ENCODE measurements at regions not wholly inside any gene's neighbourhood (a gene's known extent, or its start where the extent isn't known, plus 50 kb on each side); places are given as distances from the start of the nearest gene placed in this dataset.
"Not testable (repeated sequence)": the region's sequence is repeated elsewhere in the genome, so short reads cannot be mapped to it uniquely, and the experiment has no call there.

DNA sequence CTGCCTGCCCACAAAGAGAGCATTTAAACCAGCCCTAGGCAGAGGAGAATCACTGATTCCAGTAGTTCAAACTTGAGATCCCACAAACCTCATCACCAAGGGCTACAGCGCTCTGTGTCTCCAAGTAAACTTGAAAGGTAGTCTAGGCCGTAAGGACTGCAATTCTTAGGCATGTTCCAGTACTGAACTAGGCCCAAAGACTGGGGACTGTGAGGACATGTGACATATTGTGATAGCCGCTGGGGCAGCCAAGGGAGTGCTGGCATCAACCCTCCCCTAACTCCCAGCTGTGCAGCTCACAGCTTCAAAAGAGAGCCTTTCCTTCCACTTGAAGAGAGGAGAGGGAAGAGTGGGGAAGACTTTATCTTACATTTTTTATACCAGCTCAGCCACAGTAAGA lies 291.0 kb upstream of the PRR16 start:
- Histone ChIP-seq H3K27me3 (ENCODE audit: low read length) (no peaks in the 10 kb centered on the region; the same call in 1 of the 2 replicates), H4K20me1 (ENCODE audit: insufficient read depth, low read depth, low read length) (no peaks in the 10 kb centered on the region), H3K79me2 (ENCODE audit: low read length) (no peaks in the 10 kb centered on the region), H3K4me2 (ENCODE audit: low read depth, low read length, poor library complexity, severe bottlenecking) (no peak overlapping the region), H3K27ac (ENCODE audit: low read length) (no peak overlapping the region), H2AFZ (ENCODE audit: low read length) (no peak overlapping the region), H3K9ac (ENCODE audit: low read length) (no peak overlapping the region), H3K4me1 (ENCODE audit: low read length) (no peaks in the 10 kb centered on the region), H3K36me3 (ENCODE audit: insufficient read depth, low read length) (no peaks in the 10 kb centered on the region), H3K9me3 (ENCODE audit: low read length) (no peaks in the 10 kb centered on the region), H3K4me3 (ENCODE audit: low read length) (no peak overlapping the region), H3K9me2 (replicated peaks; ENCODE audit: insufficient read depth, low read length) (no peaks in the 10 kb centered on the region)
- DNase-seq: no peak

GRCh38 chr5:120174089-120174488 lies 290.0 kb upstream of the PRR16 start:
- no peak overlapping the region for H3K9ac ChIP-seq (ENCODE audit: low read length)
- H3K4me3 ChIP-seq (ENCODE audit: low read length): no peak overlapping the region
- H3K27ac ChIP-seq (ENCODE audit: low read length): no peak overlapping the region
- H4K20me1 ChIP-seq (ENCODE audit: insufficient read depth, low read depth, low read length): no peaks in the 10 kb centered on the region
- DNase-seq: no peak
- no peaks in the 10 kb centered on the region for H3K79me2 ChIP-seq (ENCODE audit: low read length)
- no peaks in the 10 kb centered on the region for H3K36me3 ChIP-seq (ENCODE audit: insufficient read depth, low read length)
- H2AFZ ChIP-seq (ENCODE audit: low read length): no peak overlapping the region
- no peak overlapping the region for H3K4me2 ChIP-seq (ENCODE audit: low read depth, low read length, poor library complexity, severe bottlenecking)
- no peaks in the 10 kb centered on the region for H3K9me3 ChIP-seq (ENCODE audit: low read length)
- no peaks in the 10 kb centered on the region for H3K4me1 ChIP-seq (ENCODE audit: low read length)
- H3K27me3 ChIP-seq (ENCODE audit: low read length): no peaks in the 10 kb centered on the region
- H3K9me2 ChIP-seq (replicated peaks; ENCODE audit: insufficient read depth, low read length): no peaks in the 10 kb centered on the region

- H3K4me1 ChIP-seq (ENCODE audit: low read length); H3K4me3 ChIP-seq (ENCODE audit: low read length); H3K9ac ChIP-seq (ENCODE audit: low read length); H2AFZ ChIP-seq (ENCODE audit: low read length); H3K9me2 ChIP-seq (replicated peaks; ENCODE audit: insufficient read depth, low read length); H3K27ac ChIP-seq (ENCODE audit: low read length); H3K79me2 ChIP-seq (ENCODE audit: low read length); DNase-seq; H3K4me2 ChIP-seq (ENCODE audit: low read depth, low read length, poor library complexity, severe bottlenecking); H3K36me3 ChIP-seq (ENCODE audit: insufficient read depth, low read length); H4K20me1 ChIP-seq (ENCODE audit: insufficient read depth, low read depth, low read length); H3K27me3 ChIP-seq (ENCODE audit: low read length); H3K9me3 ChIP-seq (ENCODE audit: low read length): not testable (repeated sequence)
Observed at GRCh38 chr5:120181238-120181637, 282.9 kb upstream of the PRR16 start.

- DNase-seq; H3K9me3 ChIP-seq (ENCODE audit: low read length); H3K9ac ChIP-seq (ENCODE audit: low read length); H3K27me3 ChIP-seq (ENCODE audit: low read length); H3K27ac ChIP-seq (ENCODE audit: low read length); H2AFZ ChIP-seq (ENCODE audit: low read length); H4K20me1 ChIP-seq (ENCODE audit: insufficient read depth, low read depth, low read length); H3K4me2 ChIP-seq (ENCODE audit: low read depth, low read length, poor library complexity, severe bottlenecking); H3K36me3 ChIP-seq (ENCODE audit: insufficient read depth, low read length); H3K4me1 ChIP-seq (ENCODE audit: low read length); H3K4me3 ChIP-seq (ENCODE audit: low read length); H3K79me2 ChIP-seq (ENCODE audit: low read length); H3K9me2 ChIP-seq (replicated peaks; ENCODE audit: insufficient read depth, low read length): not testable (repeated sequence)
Observed at GRCh38 chr5:120194650-120195049, 269.4 kb upstream of the PRR16 start.

- Histone ChIP-seq H2AFZ (ENCODE audit: low read length) (no peak overlapping the region), H3K4me3 (ENCODE audit: low read length) (no peak overlapping the region), H3K27ac (ENCODE audit: low read length) (no peak overlapping the region), H3K4me1 (ENCODE audit: low read length) (no peaks in the 10 kb centered on the region), H3K79me2 (ENCODE audit: low read length) (no peaks in the 10 kb centered on the region), H3K9me2 (replicated peaks; ENCODE audit: insufficient read depth, low read length) (no peaks in the 10 kb centered on the region; the same call in 1 of the 2 replicates), H3K27me3 (ENCODE audit: low read length) (no peaks in the 10 kb centered on the region), H3K4me2 (ENCODE audit: low read depth, low read length, poor library complexity, severe bottlenecking) (no peak overlapping the region), H3K9ac (ENCODE audit: low read length) (no peak overlapping the region), H4K20me1 (ENCODE audit: insufficient read depth, low read depth, low read length) (no peaks in the 10 kb centered on the region), H3K9me3 (ENCODE audit: low read length) (no peaks in the 10 kb centered on the region), H3K36me3 (ENCODE audit: insufficient read depth, low read length) (no peaks in the 10 kb centered on the region)
- no peak for DNase-seq
Observed at GRCh38 chr5:120199559-120199958, 264.5 kb upstream of the PRR16 start.

DNA sequence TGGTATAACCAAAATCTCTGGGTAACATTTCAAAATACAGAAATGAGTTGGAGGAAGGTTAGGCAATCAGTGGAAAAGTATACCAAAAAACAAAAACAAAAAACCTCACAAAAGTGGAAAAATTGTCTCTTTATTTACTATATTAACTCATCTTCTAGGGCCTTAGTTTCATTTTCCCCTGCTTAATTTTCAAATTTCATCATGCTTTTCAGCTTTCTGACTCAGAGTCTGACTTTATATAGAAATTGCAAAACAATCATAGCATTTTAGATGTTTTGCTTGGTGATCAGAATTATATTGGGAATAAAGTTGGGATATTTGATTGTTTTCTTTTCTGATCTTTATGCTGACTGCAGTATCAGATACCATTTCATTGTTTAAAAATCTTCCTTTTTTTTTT lies 257.0 kb upstream of the PRR16 start:
- no peak for DNase-seq
- no peak overlapping the region for H3K9ac ChIP-seq (ENCODE audit: low read length)
- H2AFZ ChIP-seq (ENCODE audit: low read length): no peak overlapping the region
- H4K20me1 ChIP-seq (ENCODE audit: insufficient read depth, low read depth, low read length): no peaks in the 10 kb centered on the region
- no peaks in the 10 kb centered on the region for H3K27me3 ChIP-seq (ENCODE audit: low read length)
- no peaks in the 10 kb centered on the region for H3K9me2 ChIP-seq (replicated peaks; ENCODE audit: insufficient read depth, low read length)
- no peaks in the 10 kb centered on the region for H3K79me2 ChIP-seq (ENCODE audit: low read length)
- H3K4me3 ChIP-seq (ENCODE audit: low read length): no peak overlapping the region
- no peak overlapping the region for H3K27ac ChIP-seq (ENCODE audit: low read length)
- no peaks in the 10 kb centered on the region for H3K4me1 ChIP-seq (ENCODE audit: low read length)
- no peak overlapping the region for H3K4me2 ChIP-seq (ENCODE audit: low read depth, low read length, poor library complexity, severe bottlenecking)
- no peaks in the 10 kb centered on the region for H3K9me3 ChIP-seq (ENCODE audit: low read length)
- no peaks in the 10 kb centered on the region for H3K36me3 ChIP-seq (ENCODE audit: insufficient read depth, low read length)

DNA sequence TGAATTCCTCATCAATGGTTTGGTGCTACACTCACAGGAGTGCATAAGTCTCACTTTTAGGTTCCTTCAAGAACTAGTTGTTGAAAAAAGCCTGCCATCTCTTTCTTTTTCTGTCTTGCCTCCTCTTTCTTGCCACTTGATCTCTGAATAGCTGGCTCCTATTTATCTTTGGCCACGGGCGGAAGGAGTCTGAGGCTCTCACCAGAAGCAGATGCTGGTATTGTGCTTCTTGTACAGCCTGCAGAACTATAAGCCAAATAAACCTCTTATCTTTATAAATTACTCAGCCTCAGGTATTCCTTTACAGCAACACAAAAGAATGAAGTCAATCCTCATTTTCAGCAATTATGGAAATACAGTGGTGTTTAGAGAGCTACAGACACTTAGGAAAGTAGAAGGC lies 247.1 kb upstream of the PRR16 start:
- H2AFZ ChIP-seq (ENCODE audit: low read length): no peak overlapping the region
- H3K9me2 ChIP-seq (replicated peaks; ENCODE audit: insufficient read depth, low read length): no peaks in the 10 kb centered on the region
- no peaks in the 10 kb centered on the region for H3K4me1 ChIP-seq (ENCODE audit: low read length)
- H4K20me1 ChIP-seq (ENCODE audit: insufficient read depth, low read depth, low read length): no peaks in the 10 kb centered on the region
- H3K9ac ChIP-seq (ENCODE audit: low read length): no peak overlapping the region
- no peak overlapping the region for H3K4me2 ChIP-seq (ENCODE audit: low read depth, low read length, poor library complexity, severe bottlenecking)
- H3K79me2 ChIP-seq (ENCODE audit: low read length): no peaks in the 10 kb centered on the region
- H3K4me3 ChIP-seq (ENCODE audit: low read length): no peak overlapping the region
- H3K27me3 ChIP-seq (ENCODE audit: low read length): no peaks in the 10 kb centered on the region
- no peaks in the 10 kb centered on the region for H3K36me3 ChIP-seq (ENCODE audit: insufficient read depth, low read length)
- H3K27ac ChIP-seq (ENCODE audit: low read length): no peak overlapping the region
- no peaks in the 10 kb centered on the region for H3K9me3 ChIP-seq (ENCODE audit: low read length)
- no peak for DNase-seq

DNA sequence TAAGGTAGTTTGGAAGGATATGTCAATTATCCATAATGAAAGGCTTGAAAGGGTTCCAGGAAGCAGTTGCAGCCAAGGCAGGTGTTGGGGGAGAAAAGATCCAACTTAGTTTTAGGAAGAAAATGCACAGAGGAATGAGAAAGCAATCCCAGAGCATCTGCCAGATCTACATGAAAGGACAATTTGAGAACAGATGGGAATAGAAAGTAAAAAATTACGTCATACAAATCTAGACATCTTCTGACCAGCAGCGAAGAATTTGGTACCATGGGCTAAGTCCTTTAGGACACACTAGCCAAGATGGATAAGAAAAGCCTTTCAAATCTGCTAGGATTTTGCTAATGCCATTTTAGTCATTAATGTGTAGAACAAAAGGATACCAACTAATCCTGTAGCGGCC lies 244.1 kb upstream of the PRR16 start:
- Histone ChIP-seq H3K79me2 (ENCODE audit: low read length) (no peaks in the 10 kb centered on the region), H3K4me3 (ENCODE audit: low read length) (no peak overlapping the region), H3K4me2 (ENCODE audit: low read depth, low read length, poor library complexity, severe bottlenecking) (no peak overlapping the region), H4K20me1 (ENCODE audit: insufficient read depth, low read depth, low read length) (no peaks in the 10 kb centered on the region), H2AFZ (ENCODE audit: low read length) (no peak overlapping the region), H3K36me3 (ENCODE audit: insufficient read depth, low read length) (no peaks in the 10 kb centered on the region), H3K4me1 (ENCODE audit: low read length) (no peaks in the 10 kb centered on the region), H3K9me3 (ENCODE audit: low read length) (no peaks in the 10 kb centered on the region), H3K9ac (ENCODE audit: low read length) (no peak overlapping the region), H3K9me2 (replicated peaks; ENCODE audit: insufficient read depth, low read length) (no peaks in the 10 kb centered on the region), H3K27ac (ENCODE audit: low read length) (no peak overlapping the region), H3K27me3 (ENCODE audit: low read length) (no peaks in the 10 kb centered on the region)
- DNase-seq: no peak

DNA sequence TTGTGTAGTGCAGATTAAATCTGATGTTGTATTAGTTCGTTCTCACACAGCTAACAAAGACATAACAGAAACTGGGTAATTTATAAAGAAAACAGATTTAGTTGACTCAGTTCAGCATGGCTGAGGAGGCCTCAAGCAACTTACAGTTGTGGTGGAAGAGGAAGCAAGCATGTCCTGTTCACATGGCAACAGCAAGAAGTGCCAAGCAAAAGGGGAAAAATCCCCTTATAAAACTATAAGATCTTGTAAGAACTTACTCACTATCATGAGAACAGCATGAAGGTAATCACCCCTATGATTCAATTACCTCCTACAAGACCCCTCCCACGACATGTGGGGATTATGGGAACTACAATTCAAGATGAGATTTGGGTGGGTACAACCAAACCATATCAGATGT lies 238.6 kb upstream of the PRR16 start:
- Histone ChIP-seq H3K27ac (ENCODE audit: low read length) (no peak overlapping the region), H3K4me2 (ENCODE audit: low read depth, low read length, poor library complexity, severe bottlenecking) (no peak overlapping the region), H3K4me3 (ENCODE audit: low read length) (no peak overlapping the region), H3K9ac (ENCODE audit: low read length) (no peak overlapping the region), H3K36me3 (ENCODE audit: insufficient read depth, low read length) (no peaks in the 10 kb centered on the region), H3K27me3 (ENCODE audit: low read length) (no peaks in the 10 kb centered on the region), H3K9me3 (ENCODE audit: low read length) (no peaks in the 10 kb centered on the region), H3K4me1 (ENCODE audit: low read length) (no peaks in the 10 kb centered on the region), H4K20me1 (ENCODE audit: insufficient read depth, low read depth, low read length) (no peaks in the 10 kb centered on the region), H2AFZ (ENCODE audit: low read length) (no peak overlapping the region), H3K9me2 (replicated peaks; ENCODE audit: insufficient read depth, low read length) (no peaks in the 10 kb centered on the region), H3K79me2 (ENCODE audit: low read length) (no peaks in the 10 kb centered on the region)
- DNase-seq: no peak

Measured in Karpas-422 (cell line).